GM19240 (cell line): ENCODE measurements at regions not wholly inside any gene's neighbourhood (a gene's known extent, or its start where the extent isn't known, plus 50 kb on each side); places are given as distances from the start of the nearest gene placed in this dataset.

Experiments
- DNase-seq: peaks from one replicate; pipeline ENCODE4 v3.0.0; 2011; ENCODE audit warnings: low spot score; ENCODE audit not compliant: insufficient read length

DNA sequence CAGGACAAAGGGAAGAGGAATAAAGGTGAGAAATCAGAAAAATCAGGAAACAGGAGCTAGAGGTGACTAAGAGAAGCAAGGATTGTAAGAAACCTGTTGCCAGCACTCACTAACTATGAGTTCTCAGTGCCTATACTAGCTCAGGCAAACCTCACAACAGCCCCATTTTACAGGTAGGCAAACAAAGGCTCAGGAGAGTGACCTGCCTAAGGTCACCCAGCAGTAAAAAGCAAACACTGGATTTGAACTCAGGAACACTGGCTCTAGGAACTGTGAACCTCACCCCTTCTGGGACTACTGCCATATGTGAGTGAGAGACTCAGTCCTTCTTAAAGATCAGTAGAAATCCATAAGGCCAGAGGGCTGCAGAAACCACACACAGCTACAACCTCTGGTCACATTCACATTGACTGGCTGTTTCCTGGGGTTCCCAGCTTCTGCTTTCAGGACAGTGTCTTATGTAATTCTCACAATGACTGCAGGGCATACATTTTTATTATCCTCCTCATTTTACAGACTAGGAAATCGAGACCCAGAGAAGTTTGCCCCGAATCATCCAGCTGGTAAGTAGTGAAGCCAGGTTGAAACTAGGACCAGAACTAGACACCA lies 80.7 kb upstream of the MAFB start:
- DNase-seq, result no peak

DNA sequence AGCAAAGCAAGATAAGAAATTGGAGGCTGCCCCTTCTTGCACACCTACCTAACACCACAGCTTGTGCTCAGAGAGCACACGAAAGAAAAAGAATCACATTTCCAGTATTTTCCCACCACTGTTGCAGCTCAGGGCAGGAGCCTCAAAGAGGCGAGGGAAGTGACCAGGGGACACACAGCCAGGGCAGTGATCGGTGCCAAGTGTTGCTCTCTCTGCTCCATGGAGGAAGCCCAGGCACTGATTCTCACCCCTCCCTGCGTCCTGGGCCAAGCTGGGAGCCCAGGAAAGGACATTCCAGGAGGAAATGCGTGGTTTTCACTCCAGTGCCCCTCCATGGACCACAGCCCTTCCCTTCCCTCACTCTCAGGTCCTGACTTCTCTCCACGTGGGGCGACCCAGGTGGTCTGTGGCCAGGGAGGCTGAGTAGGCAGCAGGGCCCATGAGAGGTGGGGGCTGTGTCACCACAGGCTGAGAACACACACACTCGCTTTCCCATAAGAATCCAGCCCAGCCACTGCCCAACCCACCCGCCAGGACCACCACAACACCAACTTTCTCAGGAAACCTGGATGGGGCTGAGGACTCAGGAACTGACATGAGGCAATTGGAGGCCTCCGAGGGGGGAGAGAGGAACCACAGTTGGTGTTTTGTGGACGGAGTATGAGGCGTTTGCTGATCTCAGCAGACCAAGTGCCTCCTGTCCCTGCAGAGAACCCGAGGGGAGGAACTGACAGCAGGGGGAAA lies 81.7 kb upstream of the MAFB start:
- no peak for DNase-seq

DNA sequence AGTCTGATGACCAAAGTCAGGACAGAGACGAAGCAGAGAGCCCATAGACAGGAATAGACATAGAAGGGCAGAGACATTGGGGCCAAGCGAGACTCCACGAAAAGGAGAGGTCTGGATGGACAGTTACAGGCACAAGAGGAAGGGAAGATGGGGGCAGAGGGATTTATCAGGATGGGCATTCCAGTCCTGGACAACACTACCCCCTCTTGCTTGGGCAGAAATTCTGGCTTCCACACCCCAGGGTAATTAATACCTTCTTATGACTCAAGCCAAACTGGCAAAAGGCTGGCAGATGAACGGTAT lies 82.2 kb upstream of the MAFB start:
- DNase-seq, result no peak

DNA sequence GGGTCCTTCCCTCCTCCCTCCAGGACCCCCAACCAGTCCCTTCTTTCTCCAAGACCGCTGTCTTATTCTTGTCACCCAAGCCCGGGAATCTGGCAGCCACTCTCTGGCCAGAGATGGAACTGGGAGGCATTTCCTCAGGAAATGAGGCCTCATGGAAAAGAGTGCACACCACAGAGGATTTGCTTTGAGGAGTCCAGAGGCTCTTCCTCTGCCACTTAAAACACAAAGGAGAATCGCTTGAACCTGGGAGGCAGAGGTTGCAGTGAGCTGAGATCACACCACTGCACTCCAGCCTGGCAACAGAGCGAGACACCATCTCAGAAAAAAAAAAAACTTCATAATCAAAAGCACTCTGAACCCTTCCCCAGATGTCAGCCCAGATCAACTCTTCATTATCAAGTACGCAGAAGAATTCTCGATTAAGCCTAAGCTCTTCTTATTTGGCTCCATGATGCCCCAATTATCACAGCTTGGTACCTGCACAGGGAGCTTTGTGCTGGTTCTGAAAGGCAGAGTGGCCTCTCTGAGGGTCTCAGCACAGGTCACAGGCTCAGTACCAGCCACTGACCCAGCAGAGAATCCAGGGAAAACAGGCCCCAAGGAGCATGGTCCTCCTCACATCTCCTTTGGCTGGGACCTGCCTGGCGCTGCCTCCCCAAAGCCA lies 82.9 kb upstream of the MAFB start:
- DNase-seq, result no peak

DNA sequence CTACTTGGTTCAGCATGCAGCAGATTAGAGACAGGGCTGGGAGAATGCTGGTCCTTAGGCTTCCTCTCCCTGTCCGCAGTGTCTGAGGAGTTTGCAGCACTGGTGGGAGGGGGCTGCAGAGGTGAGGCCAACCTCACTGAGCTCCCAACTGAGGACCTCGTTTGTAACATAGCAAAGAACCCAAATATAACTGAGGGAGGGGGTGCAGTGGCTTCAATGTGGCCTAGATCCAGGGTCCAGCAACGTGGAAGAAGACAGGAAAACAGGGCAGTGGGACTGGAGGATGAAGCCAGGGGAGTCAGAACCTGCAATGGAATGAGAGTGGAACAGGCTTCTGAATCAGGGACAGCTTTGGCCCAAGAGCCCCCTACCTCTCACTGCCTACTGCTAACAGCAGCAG lies 84.3 kb upstream of the MAFB start:
- no peak for DNase-seq

DNA sequence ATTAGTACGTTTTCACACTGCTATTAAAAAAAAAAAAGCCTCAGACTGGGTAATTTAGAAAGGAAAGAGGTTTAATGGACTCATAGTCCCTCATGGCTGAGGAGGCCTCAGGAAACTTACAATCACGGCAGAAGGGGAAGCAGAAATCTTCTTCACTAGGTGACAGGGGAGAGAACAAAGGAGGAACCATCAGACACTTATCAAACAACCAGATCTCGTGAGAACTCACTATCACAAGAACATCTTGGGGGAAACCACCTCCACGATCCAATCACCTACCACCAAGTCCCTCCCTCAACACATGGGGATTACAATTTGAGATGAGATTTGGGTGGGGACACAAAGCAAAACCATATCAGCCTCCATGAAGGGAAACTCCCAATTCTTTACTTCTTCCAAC lies 85.2 kb upstream of the MAFB start:
- DNase-seq, result no peak

DNA sequence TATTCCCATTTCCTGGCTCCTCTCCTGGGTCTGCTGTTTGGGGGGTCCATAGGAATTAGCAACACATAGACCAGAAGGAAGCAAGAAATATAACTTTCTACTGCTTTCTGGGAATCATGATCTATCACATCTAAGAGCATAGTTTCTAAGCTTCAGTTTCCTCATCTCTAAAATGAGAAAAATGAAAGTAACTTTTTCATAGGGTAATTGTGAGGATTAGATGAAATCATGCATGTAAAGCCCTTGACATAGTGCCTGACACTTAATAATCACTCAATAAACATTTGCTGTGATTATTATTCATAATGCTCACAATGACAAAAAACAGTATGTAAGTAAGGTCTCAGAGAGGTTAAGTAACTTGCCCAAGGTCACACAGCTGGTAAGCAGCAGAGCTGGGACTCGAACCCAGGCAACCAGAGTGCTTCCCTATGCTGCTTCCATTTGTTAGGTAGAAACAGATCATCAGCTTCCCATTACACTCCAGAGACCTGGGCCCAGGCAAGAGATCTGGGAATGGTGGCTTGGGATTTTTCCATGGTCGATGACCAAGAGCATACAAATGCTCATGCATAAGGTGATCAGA lies 86.6 kb upstream of the MAFB start:
- DNase-seq, result no peak

DNA sequence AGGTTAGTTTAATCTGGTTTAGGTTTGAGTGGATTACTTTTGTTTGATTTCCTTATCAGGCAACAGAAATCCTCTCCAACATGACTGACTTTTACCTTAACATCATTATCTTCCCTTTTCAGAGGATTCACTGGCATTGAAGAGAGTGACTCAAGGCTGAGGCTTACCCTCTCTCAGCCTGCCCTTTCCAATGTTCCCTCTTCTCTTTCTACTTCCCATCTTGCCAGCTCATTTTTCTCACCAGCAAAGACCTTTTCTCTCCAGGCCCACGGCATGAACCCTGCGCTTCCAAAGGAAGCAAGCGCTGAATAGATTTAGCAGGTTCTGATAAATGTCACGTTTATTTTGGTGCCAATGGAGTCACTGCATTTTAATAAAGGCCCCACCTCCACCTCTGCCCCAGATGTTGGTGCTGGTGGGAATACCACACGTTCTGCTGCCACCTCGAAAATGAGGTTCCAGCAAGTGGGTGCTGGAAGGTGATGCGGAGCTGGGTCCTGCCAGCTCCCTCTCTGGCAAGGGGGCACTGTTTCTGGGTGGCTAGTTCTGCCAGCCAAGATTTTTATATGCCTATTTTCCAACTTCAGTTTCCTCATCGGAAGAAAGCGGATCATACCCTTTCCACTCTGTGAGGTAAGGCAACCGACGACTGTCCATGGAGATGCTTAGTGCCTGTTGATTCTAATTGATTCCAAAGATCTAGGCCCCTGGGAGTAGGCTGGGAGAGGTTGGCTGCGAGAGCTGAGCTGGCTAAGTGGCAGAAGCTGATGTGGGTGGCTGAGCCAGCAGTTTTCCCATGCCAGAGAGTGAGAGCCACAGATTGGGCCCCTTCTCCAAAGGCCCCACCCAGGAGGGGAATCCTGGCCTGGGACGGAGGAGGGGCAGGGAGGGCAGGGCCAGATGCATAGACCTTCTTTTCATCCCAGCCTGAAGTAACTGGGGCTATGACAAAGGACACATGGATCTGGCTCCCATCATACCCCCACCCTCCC lies 87.7 kb upstream of the MAFB start:
- DNase-seq, result no peak

DNA sequence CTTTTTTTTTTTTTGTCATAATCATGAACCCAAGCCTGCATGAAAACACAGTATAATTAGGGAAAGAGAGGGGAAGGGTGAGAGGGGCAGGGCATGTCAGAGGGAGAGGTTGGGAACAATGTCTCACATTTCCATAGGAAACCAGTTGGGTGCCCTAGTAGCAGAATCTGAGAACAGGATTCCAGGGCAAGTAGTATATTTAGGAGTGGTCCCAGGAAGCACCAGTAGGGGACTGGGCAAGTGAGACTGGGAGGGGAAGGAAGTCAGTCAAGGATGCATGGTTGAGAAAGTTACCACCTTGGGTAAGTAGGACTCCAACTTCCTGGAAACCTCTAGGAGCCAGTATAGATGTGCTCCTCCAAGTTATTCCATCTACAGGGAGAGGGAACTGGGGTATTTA lies 88.6 kb upstream of the MAFB start:
- DNase-seq, result no peak

DNA sequence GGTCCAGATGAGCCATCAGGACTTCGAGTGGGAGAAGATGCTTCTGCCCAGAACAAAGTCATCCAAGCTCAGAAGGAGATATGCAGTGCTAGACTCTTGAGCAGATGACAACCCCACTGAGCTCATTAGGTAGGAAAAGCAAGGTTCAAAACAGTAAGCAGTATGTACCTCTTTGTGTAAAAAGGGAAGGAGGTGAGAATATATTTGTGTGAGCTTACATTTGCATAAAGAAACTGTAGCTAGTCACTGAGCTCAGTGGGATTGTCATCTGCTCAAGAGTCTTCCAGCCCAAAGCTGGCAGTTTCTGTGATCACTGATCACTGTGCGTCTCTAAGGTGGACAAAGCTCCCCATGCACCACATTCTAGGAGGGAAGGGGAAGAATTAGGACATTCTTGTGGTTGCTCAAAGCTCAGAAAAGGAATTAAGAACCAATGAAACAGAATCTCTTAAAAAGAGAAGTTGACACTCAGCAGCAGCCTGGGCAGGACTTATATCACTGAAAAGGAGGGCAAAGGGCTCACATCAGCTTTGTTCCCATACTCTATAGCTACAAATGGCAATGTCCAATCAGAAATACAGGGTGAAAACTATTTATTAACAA lies 90.0 kb upstream of the MAFB start:
- no peak for DNase-seq

DNA sequence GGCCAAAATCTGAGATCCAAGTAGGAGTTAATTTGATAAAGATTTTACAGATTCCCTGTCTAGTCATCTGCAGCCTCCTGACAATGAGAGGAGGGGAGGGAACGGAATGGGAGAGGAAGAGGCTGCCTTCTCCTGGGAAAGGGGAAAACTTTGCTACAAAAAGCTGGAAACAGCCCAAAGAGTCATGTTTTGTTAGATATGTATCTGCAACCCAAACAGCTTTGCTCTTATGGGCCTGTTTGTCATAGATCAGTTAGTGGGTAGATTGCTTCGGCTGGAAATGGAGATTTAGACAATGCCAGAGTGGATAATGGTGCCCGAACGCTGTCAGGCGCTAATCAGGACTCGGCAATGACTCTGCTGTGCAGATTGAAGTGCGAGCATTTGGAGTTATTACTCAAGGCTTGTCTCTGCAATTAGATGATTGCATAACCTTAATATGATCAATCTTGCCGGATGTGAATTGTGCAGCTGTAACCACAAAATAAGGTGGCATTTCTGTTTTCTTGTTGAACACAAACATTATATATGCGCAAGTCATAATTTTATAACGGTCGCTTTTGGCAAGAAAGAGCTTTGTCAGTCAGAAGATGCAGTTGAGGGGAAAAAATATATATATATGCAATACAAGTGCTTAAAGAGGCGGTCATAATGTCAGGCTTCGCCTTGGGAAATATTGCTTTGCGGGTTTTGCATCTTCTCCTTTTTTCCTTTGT lies 92.4 kb upstream of the MAFB start:
- no peak for DNase-seq

DNA sequence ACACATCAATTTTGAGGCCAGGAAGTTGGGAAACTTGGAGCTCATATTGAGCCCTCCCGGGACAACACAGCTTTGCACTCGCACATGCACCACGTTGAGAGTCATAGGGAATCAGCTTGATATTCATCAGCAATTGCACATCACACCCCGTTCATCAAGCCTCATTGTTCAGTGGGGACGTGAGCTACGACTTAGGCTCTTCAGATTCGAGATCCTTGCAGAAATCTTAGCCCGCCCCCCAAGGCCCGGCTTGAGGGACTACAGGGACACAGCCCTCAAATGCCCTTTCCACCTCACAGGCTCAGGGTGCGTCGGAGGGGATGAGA lies 93.0 kb upstream of the MAFB start:
- DNase-seq, result no peak

DNA sequence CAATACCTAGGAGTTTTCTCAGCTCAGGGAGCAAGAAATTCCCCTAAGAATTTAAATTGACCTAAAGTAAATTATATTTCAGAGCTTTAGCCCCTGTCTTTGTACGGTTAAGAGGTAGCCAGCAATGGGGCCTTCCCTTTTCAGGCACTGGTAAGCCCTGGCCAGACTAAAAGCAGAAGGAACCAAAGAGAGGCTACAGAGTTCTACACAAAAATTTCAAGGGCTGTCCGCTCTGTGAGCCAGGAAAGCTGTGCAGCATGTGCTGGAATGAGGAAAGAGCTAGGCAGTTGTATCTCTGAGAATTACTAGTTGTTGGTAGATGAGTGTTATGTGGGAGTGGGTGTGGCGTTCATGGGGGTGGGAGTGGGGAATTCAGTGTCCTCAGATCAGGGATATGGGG lies 96.3 kb upstream of the MAFB start:
- no peak for DNase-seq

DNA sequence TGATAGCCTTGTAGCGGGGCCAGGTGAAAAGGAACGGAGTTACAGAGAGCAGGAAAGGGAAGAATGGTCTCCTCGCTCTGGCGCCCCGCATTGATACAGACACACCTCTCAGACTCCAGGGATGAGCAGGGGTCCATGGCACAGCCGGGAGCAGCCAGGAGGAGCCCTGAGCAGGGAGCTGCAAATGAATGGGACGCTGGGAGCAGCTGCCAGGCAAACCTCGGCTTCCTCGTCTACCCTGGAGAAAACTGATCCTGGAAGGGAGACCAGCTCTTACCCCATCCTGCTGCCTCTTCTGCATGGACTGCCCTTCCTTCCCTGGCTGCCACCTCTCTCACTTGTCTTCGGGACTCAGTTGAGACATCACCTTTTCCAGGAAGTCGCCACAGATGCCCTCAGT lies 97.3 kb upstream of the MAFB start:
- no peak for DNase-seq

DNA sequence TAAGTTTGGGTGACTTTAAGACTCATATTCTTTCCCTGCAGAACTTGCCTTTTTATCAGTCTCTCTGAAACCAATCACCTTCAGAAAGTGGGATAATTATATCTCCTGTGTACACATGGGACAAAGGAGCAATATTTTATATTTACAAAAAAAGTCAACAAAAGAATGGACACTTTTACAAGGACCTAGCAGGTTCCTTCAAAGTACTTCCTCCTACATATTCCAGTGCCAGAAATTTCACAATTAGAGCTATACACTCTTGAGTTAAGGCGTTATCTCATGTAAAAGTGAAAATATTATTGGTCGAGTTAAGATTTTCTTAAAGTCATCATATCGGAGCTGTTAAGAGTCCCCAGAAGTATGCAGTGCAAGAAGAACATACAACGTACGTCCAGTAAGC lies 98.9 kb upstream of the MAFB start:
- no peak for DNase-seq

DNA sequence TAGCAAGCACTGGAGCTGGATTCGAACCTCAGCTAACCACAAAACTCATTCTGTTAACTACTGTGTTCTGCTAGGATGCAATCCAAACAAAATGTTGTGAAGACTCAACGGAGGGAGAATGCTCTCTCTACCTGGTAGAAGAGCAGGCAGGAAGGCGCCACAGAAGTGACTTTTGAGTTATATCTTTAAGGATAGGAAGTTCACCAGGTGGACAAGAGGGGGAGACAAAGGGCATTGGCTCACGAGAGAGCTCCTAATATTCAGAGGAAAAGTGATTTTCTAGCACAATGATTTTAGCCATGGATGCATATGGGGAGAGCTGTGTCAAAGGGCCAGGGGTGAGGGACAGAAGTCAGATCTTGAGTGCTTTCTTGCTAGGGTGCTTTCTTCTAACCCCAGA lies 108.4 kb upstream of the MAFB start:
- DNase-seq, result no peak

DNA sequence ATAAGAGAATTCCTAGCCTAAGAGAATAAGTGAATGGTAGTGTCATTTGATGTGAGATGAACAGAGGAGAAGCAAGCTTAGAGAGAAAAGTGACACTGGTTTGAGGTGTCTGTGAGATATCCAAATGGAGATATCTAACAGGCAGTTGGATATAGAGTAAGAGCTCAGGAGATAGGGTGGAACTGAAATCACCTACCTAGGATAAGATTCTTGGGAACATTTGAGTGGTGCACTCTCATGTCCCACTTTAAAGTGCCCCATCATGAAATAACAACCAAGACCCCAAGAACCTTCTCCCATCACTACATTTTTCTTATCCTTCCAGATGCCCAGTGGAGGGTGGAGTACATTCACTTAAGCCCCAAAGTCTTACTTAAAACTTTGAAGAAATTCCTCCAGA lies 109.0 kb upstream of the MAFB start:
- DNase-seq, result no peak

DNA sequence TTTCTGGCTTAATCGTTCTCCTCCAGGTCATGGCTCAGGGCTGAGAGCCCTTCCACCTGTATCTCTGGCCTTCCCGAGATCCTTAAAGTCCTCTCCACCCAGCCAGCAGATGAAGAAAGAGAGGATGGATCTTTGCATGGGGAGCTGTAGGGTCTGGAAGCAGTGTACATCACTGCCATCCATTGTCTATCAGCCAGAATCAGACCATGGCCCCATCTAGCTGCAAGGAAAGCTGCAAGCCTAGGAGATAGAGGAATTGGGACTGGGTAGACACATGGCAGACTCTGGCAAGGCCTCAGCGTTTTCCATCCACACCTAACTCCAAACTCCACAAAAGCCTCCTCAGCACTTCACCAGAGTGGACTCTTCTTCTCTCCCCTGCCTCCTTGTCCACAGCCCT lies 113.8 kb upstream of the MAFB start:
- DNase-seq, result no peak

DNA sequence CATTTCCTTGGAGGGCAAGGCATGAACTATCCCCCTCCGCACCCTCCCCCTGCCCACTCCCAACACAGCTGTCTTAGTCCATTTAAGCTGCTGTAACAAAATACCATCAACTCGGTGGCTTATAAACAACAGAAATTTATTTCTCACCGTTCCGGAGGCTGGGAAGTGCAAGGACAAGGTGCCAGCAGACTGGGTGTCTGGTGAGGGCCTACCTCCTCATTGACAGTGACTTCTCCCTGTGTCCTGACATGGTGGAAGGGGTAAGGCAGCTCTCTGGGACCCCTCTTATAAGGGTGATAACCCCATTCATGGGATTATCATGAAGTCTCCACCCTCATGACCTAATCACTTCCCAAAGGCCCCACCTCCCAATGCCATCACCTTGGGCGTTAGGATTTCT lies 114.3 kb upstream of the MAFB start:
- DNase-seq, result no peak

DNA sequence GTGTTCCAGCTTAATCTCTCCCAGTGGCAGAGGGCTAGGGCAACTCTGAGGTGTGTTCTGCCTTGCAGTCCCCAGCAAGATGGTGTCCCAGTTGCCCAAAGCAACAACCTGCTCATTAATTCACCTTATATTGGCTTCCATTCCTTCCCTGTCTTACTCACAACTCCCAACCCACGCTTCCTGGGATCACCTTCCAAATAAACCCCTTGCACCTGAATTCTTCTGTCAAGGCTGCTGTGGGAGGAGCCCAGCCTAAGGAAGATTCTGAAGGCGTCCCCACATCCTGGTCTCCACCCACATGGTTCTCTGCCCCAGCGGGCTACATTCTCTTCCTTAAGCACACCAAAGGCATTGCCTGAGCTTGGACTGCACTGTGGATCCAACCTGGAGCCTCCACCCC lies 116.6 kb upstream of the MAFB start:
- no peak for DNase-seq
